SJCRH30 (cell line): ENCODE measurements at regions not wholly inside any gene's neighbourhood (a gene's known extent, or its start where the extent isn't known, plus 50 kb on each side); places are given as distances from the start of the nearest gene placed in this dataset.

ENCODE experiments used
- DNase-seq, 2 experiments: peaks; one replicate each; pipeline ENCODE4 v3.0.0-alpha.2; 2015 to 2020
- H3K27ac ChIP-seq: fragments of 250-450 bp; sonication (Bioruptor Pico); 2 replicates; pipeline ENCODE4 v1.5.1; 2020; ENCODE audit warnings: mild to moderate bottlenecking, moderate library complexity
- H3K27me3 ChIP-seq: fragments of 250-450 bp; sonication (Bioruptor Pico); 2 replicates; pipeline ENCODE4 v1.5.1; 2020; ENCODE audit warnings: mild to moderate bottlenecking, moderate library complexity
- H3K36me3 ChIP-seq: fragments of 250-450 bp; sonication (Bioruptor Pico); 2 replicates; pipeline ENCODE4 v1.5.1; 2020; ENCODE audit warnings: mild to moderate bottlenecking, moderate library complexity
- H3K4me1 ChIP-seq: fragments of 250-450 bp; sonication (Bioruptor Pico); 2 replicates; pipeline ENCODE4 v1.5.1; 2020; ENCODE audit warnings: mild to moderate bottlenecking, moderate library complexity
- H3K4me3 ChIP-seq: fragments of 250-450 bp; sonication (Bioruptor Pico); 2 replicates; pipeline ENCODE4 v1.5.1; 2020; ENCODE audit warnings: mild to moderate bottlenecking, moderate library complexity
- H3K9me3 ChIP-seq: fragments of 250-450 bp; sonication (Bioruptor Pico); replicated peaks from 2 replicates; pipeline ENCODE4 v1.5.1; 2020; ENCODE audit warnings: mild to moderate bottlenecking, moderate library complexity

DNA sequence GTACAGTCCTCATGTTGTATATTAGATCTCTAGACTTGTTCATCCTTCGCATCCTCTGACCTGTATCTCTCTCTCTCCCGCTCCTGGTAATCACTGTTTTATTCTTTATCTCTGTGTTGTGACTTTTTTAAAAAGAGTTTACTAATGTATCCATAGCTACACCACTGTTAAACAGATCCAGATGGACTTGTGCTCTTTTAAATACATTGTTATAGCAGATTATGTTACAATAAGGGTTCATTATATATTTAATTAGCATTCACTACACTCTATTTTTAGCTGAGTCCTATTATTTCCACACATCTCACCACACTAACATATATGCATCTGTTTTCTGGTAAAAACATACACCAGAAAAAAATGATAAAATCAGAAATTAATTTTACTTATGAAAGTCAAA is 90.5 kb downstream of the RBM43 start:
- no peak overlapping the region for H3K4me3 ChIP-seq
- DNase-seq = no peak
- H3K27ac ChIP-seq = no peak overlapping the region
- H3K4me1 ChIP-seq = no peaks in the 10 kb centered on the region
- no peaks in the 10 kb centered on the region for H3K9me3 ChIP-seq
- H3K36me3 ChIP-seq = no peaks in the 10 kb centered on the region
- no peaks in the 10 kb centered on the region for H3K27me3 ChIP-seq

GRCh38 chr2:151166410-151166809 is 95.3 kb downstream of the RBM43 start:
- DNase-seq = no peak
- no peaks in the 10 kb centered on the region for H3K36me3 ChIP-seq
- H3K27ac ChIP-seq = no peak overlapping the region
- H3K4me3 ChIP-seq = no peak overlapping the region
- no peaks in the 10 kb centered on the region for H3K27me3 ChIP-seq
- H3K4me1 ChIP-seq = no peaks in the 10 kb centered on the region
- no peaks in the 10 kb centered on the region for H3K9me3 ChIP-seq

- Histone ChIP-seq H3K4me1 (no peaks in the 10 kb centered on the region), H3K27me3 (no peaks in the 10 kb centered on the region), H3K27ac (no peak overlapping the region), H3K4me3 (no peak overlapping the region), H3K36me3 (no peaks in the 10 kb centered on the region), H3K9me3 (no peaks in the 10 kb centered on the region)
- DNase-seq = no peak
Observed at GRCh38 chr2:151165105-151165684, 96.5 kb downstream of the RBM43 start.

- Histone ChIP-seq H3K4me1 (no peaks in the 10 kb centered on the region), H3K27me3 (no peaks in the 10 kb centered on the region), H3K27ac (no peak overlapping the region), H3K4me3 (no peak overlapping the region), H3K36me3 (no peaks in the 10 kb centered on the region), H3K9me3 (no peaks in the 10 kb centered on the region)
- DNase-seq = peak in 1 of 2 experiments; percentile 9
Observed at GRCh38 chr2:151161821-151162551, 99.7 kb downstream of the RBM43 start.

GRCh38 chr2:151159109-151159662 is 102.5 kb downstream of the RBM43 start:
- Histone ChIP-seq H3K4me3 (no peak overlapping the region), H3K36me3 (no peaks in the 10 kb centered on the region), H3K4me1 (no peaks in the 10 kb centered on the region), H3K9me3 (no peaks in the 10 kb centered on the region), H3K27me3 (no peaks in the 10 kb centered on the region), H3K27ac (no peak overlapping the region)
- DNase-seq = peak; percentile 12 to 48

GRCh38 chr2:151157000-151157735 is 104.5 kb downstream of the RBM43 start:
- Histone ChIP-seq H3K4me1 (no peaks in the 10 kb centered on the region), H3K27ac (no peak overlapping the region), H3K4me3 (no peak overlapping the region), H3K36me3 (no peaks in the 10 kb centered on the region), H3K27me3 (no peaks in the 10 kb centered on the region), H3K9me3 (no peaks in the 10 kb centered on the region)
- DNase-seq = no peak

- no peak for DNase-seq
Observed at GRCh38 chr2:151156431-151156830, 105.2 kb downstream of the RBM43 start.

GRCh38 chr2:151153601-151154000 is 108.1 kb downstream of the RBM43 start:
- DNase-seq = no peak
- Histone ChIP-seq H3K36me3 (no peaks in the 10 kb centered on the region), H3K27ac (no peak overlapping the region), H3K9me3 (no peaks in the 10 kb centered on the region), H3K27me3 (no peaks in the 10 kb centered on the region), H3K4me1 (no peaks in the 10 kb centered on the region), H3K4me3 (no peak overlapping the region)

More at GRCh38 chr2:151156431-151156830, 105.2 kb downstream of the RBM43 start:
- H3K4me3 ChIP-seq = no peak overlapping the region
- H3K27ac ChIP-seq = no peak overlapping the region
- no peaks in the 10 kb centered on the region for H3K36me3 ChIP-seq
- H3K27me3 ChIP-seq = no peaks in the 10 kb centered on the region
- H3K4me1 ChIP-seq = no peaks in the 10 kb centered on the region
- no peaks in the 10 kb centered on the region for H3K9me3 ChIP-seq

DNA sequence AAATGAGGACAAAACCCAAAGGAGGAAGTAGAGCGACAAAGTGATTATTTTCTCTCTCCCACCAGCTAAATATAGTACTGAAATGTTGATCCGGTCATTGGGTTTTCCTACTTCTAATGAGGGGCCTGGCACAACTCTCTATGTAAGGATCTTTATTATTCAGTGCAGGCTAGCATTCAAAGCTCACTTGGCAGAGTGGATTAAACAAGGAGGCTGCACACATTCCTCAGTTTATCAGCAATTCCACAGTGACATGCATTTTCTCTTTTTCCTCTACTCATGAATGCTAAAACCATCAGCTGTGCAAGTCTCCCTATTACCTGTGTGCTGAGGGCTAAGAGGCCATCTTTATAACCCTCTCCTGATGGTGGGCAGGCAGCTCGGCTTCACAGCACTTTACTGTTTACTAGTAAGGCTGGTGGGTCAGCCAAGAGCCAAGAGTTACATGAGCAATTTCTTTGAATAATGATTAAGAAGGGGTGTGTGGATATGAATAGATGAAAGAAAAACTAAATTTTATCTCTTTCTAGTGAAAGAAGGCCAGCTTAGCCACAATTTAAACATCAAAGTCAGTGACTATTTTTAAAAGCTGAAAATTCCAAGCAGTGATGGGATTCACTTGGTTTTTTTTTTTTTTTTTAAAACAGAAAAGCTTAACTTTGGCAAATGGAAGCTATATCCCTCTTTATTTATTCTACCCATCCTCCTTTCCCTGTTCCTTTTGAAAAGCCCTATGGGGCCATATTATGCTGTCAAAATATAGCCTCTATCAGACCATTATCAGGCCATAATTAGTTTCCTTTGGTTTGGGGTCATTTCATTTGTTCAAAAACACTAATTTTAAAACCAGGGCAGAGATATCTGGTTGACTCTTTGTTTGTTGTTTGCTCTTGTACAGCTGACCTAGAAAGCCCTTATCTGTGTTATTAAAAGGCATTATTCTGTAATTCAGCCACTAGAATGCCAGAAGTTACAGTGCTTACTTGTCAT is 111.0 kb downstream of the RBM43 start:
- Histone ChIP-seq H3K9me3 (no peaks in the 10 kb centered on the region), H3K36me3 (no peaks in the 10 kb centered on the region), H3K4me3 (no peak overlapping the region), H3K4me1 (no peaks in the 10 kb centered on the region), H3K27me3 (no peaks in the 10 kb centered on the region), H3K27ac (no peak overlapping the region)
- no peak for DNase-seq

DNA sequence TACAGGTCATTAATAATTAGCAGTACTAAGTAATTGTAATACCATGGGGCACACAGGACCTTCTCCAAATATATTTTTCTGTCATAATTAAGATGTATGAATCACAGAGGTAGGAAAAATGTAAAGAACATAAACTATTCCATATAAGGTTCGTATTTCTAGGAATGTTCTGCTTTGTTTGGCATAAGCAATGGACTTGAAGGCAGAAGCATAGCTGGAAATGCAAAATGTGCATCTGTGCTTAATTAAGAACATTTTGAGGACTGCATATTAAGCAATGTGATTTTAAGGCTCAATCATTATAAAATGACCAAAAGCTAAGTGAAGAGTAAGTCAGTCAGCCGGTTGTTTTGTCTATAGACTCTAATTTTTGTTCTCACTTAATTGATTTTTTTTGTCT is 123.2 kb downstream of the RBM43 start:
- DNase-seq = no peak
- H3K4me1 ChIP-seq = no peaks in the 10 kb centered on the region
- no peak overlapping the region for H3K4me3 ChIP-seq
- H3K27ac ChIP-seq = no peak overlapping the region
- H3K36me3 ChIP-seq = no peaks in the 10 kb centered on the region
- H3K27me3 ChIP-seq = no peaks in the 10 kb centered on the region
- no peaks in the 10 kb centered on the region for H3K9me3 ChIP-seq

DNA sequence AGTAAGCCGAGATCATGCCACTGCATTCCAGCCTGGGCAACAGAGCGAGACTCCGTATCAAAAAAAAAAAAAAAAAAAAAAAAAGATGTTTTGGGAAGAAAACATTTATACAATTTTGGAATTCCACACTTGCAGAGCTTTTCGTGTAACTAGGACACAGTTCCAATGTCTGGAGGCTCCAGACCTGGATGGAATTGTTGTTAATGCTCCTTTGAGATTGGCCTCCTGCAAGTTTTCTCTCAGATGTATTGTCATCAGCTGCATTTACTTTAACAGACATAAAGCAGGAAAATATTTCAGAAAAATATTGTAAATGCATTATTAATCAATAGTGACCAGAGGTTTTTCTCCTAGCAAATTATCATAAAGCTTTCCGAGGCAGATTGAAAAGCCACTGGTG is 124.1 kb downstream of the RBM43 start:
- Histone ChIP-seq H3K9me3 (no peaks in the 10 kb centered on the region), H3K27me3 (no peaks in the 10 kb centered on the region), H3K4me3 (no peak overlapping the region), H3K27ac (no peak overlapping the region), H3K4me1 (no peaks in the 10 kb centered on the region), H3K36me3 (no peaks in the 10 kb centered on the region)
- no peak for DNase-seq

GRCh38 chr2:151120011-151120410 is 141.7 kb downstream of the RBM43 start:
- no peaks in the 10 kb centered on the region for H3K4me1 ChIP-seq
- DNase-seq = no peak

GRCh38 chr2:151119374-151119773 is 142.3 kb downstream of the RBM43 start:
- H3K36me3 ChIP-seq = no peaks in the 10 kb centered on the region
- no peak overlapping the region for H3K27ac ChIP-seq
- no peak overlapping the region for H3K4me3 ChIP-seq
- no peaks in the 10 kb centered on the region for H3K4me1 ChIP-seq
- no peak for DNase-seq
- no peaks in the 10 kb centered on the region for H3K27me3 ChIP-seq
- no peaks in the 10 kb centered on the region; the same call in 1 of the 2 replicates for H3K9me3 ChIP-seq

More at GRCh38 chr2:151120011-151120410, 141.7 kb downstream of the RBM43 start:
- Histone ChIP-seq H3K27me3 (no peaks in the 10 kb centered on the region), H3K9me3 (no peaks in the 10 kb centered on the region; the same call in 1 of the 2 replicates), H3K36me3 (no peaks in the 10 kb centered on the region), H3K27ac (no peak overlapping the region), H3K4me3 (no peak overlapping the region)

- H3K4me1 ChIP-seq = no peaks in the 10 kb centered on the region
- no peaks in the 10 kb centered on the region for H3K27me3 ChIP-seq
- no peak overlapping the region for H3K27ac ChIP-seq
- no peak for DNase-seq
- no peak overlapping the region for H3K4me3 ChIP-seq
- H3K9me3 ChIP-seq = no peaks in the 10 kb centered on the region; the same call in 1 of the 2 replicates
- no peaks in the 10 kb centered on the region for H3K36me3 ChIP-seq
Observed at GRCh38 chr2:151118269-151118668, 143.4 kb downstream of the RBM43 start.
